Keratinocyte (primary cell): ENCODE measurements at regions not wholly inside any gene's neighbourhood (a gene's known extent, or its start where the extent isn't known, plus 50 kb on each side); places are given as distances from the start of the nearest gene placed in this dataset.
"Not testable (repeated sequence)": the region's sequence is repeated elsewhere in the genome, so short reads cannot be mapped to it uniquely, and the experiment has no call there.

Source experiments
- DNase-seq: peaks from one replicate; pipeline ENCODE4 v3.0.0-alpha.2; 2011; ENCODE audit warnings: low read depth, missing footprints, low spot score
- FAIRE-seq: peaks from 2 replicates; lab custom pipeline; 2011; peaks lifted over from hg19 to GRCh38; lab: Jason Lieb, UNC
- H2AFZ ChIP-seq: 2 replicates; pipeline ENCODE4 v1.6.0; 2012; ENCODE audit warnings: low read length, control low read depth, inconsistent platforms; ENCODE audit not compliant: control insufficient read depth
- H3K27ac ChIP-seq: 2 replicates; pipeline ENCODE4 v1.5.1; 2011; ENCODE audit warnings: low read length; ENCODE audit not compliant: control insufficient read depth, insufficient read depth
- H3K27me3 ChIP-seq: 3 replicates; pipeline ENCODE4 v1.6.0; 2011; ENCODE audit warnings: low read length; ENCODE audit not compliant: control insufficient read depth, insufficient read depth; ENCODE audit errors: extremely low read depth
- H3K36me3 ChIP-seq, 2 experiments: 2 replicates in 1 of 2; 3 replicates in 1 of 2; pipeline ENCODE4 v1.5.1; 2011; ENCODE audit warnings: low read length in 2 of 2, mild to moderate bottlenecking in 1 of 2; ENCODE audit not compliant: control insufficient read depth in 2 of 2, insufficient read depth in 2 of 2; ENCODE audit errors: extremely low read depth in 1 of 2
- H3K4me1 ChIP-seq: 3 replicates; pipeline ENCODE4 v1.5.1; 2011; ENCODE audit warnings: low read length; ENCODE audit not compliant: control insufficient read depth, insufficient read depth; ENCODE audit errors: extremely low read depth
- H3K4me2 ChIP-seq: 3 replicates; pipeline ENCODE4 v1.6.0; 2011; ENCODE audit warnings: low read depth, low read length; ENCODE audit not compliant: control insufficient read depth, insufficient read depth; ENCODE audit errors: extremely low read depth
- H3K4me3 ChIP-seq, 3 experiments: fragments of 200-600 bp in 1 of 3; sonication (generic) in 1 of 3; 2 replicates in 2 of 3; 3 replicates in 1 of 3; pipeline ENCODE4 v1.5.1; 2011 to 2016; ENCODE audit warnings: low read length in 3 of 3, mild to moderate bottlenecking in 3 of 3, control low read depth in 2 of 3, inconsistent platforms in 1 of 3, low read depth in 1 of 3, mixed read lengths in 1 of 3, mixed run types in 1 of 3, moderate library complexity in 1 of 3; ENCODE audit not compliant: control insufficient read depth in 2 of 3, insufficient read depth in 2 of 3; ENCODE audit errors: extremely low read depth in 1 of 3
- H3K79me2 ChIP-seq: 2 replicates; pipeline ENCODE4 v1.6.0; 2012; ENCODE audit warnings: low read length; ENCODE audit not compliant: control insufficient read depth, insufficient read depth
- H3K9ac ChIP-seq: 3 replicates; pipeline ENCODE4 v1.6.0; 2011; ENCODE audit warnings: low read length; ENCODE audit not compliant: control insufficient read depth, insufficient read depth; ENCODE audit errors: extremely low read depth
- H3K9me1 ChIP-seq: 3 replicates; pipeline ENCODE4 v1.6.0; 2011; ENCODE audit warnings: low read length; ENCODE audit not compliant: control insufficient read depth, insufficient read depth; ENCODE audit errors: extremely low read depth
- H3K9me3 ChIP-seq: 2 replicates; pipeline ENCODE4 v1.5.1; 2012; ENCODE audit warnings: low read depth, low read length; ENCODE audit not compliant: control insufficient read depth
- H4K20me1 ChIP-seq: 3 replicates; pipeline ENCODE4 v1.6.0; 2011; ENCODE audit warnings: low read length; ENCODE audit not compliant: control insufficient read depth, insufficient read depth; ENCODE audit errors: extremely low read depth
- EZH2 ChIP-seq: IDR thresholded peaks from one replicate; pipeline ENCODE4 v1.6.1; 2012; ENCODE audit warnings: inconsistent platforms, mild to moderate bottlenecking, low read length, moderate library complexity
- dilution Hi-C: fragments of 300-500 bp; cut with MboI; formaldehyde crosslinking; loops from one replicate; pipeline ENCODE4 v1.7.0; 2020; ENCODE audit warnings: low sequenced_read_pairs; ENCODE audit not compliant: extremely low pct_ligation_motif_present
- TF ChIP-seq, protein P1 (sequence below), 3 experiments: IDR thresholded peaks in 1 of 3; conservative IDR thresholded peaks in 1 of 3; optimal IDR thresholded peaks in 1 of 3; 2 replicates in 2 of 3; 3 replicates in 1 of 3; pipeline versions ENCODE3 to v1.5.1; 2011; ENCODE audit warnings: low read length in 3 of 3, mild to moderate bottlenecking in 3 of 3, moderate library complexity in 2 of 3, control low read depth in 1 of 3, inconsistent platforms in 1 of 3; ENCODE audit not compliant: insufficient read depth in 2 of 3; ENCODE audit errors: extremely low read depth in 1 of 3

DNA sequence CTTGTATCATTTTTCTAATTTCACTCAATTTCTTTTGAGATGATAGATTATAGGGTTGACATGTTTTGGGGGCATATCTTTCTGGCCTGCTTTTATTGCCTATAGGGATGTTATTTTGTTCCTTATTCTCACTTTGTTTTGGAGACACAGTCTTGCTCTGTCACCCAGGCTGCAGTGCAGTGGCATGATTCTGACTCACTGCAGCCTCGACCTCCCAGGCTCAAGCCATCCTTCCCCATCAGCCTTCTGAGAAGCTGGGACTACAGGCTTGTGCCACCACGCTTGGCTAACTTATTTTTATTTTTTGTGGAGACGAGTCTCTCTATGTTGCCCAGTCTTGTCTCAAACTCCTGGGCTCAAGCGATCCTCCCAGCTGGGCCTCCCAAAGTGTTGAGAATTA, 72.8 kb upstream of the FAN1 start:
- no peaks in the 10 kb centered on the region for H3K36me3 ChIP-seq
- dilution Hi-C loops, result no loop called here
- DNase-seq (no peak), FAIRE-seq (no peak)
- no peaks in the 10 kb centered on the region for H3K27me3 ChIP-seq
- H3K9ac ChIP-seq, result no peak overlapping the region
- TF ChIP-seq EZH2, result no peak
- TF ChIP-seq, protein P1, sequence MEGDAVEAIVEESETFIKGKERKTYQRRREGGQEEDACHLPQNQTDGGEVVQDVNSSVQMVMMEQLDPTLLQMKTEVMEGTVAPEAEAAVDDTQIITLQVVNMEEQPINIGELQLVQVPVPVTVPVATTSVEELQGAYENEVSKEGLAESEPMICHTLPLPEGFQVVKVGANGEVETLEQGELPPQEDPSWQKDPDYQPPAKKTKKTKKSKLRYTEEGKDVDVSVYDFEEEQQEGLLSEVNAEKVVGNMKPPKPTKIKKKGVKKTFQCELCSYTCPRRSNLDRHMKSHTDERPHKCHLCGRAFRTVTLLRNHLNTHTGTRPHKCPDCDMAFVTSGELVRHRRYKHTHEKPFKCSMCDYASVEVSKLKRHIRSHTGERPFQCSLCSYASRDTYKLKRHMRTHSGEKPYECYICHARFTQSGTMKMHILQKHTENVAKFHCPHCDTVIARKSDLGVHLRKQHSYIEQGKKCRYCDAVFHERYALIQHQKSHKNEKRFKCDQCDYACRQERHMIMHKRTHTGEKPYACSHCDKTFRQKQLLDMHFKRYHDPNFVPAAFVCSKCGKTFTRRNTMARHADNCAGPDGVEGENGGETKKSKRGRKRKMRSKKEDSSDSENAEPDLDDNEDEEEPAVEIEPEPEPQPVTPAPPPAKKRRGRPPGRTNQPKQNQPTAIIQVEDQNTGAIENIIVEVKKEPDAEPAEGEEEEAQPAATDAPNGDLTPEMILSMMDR (optimal IDR thresholded peaks at IDR 0.05 in 1 of 3, IDR thresholded peaks at IDR 0.05 in 1 of 3, conservative IDR thresholded peaks at IDR 0.05 in 1 of 3; ENCODE audit: extremely low read depth in 1 of 3, insufficient read depth in 2 of 3, low read length in 3 of 3), result no peak
- H2AFZ ChIP-seq, result no peak overlapping the region
- peaks cover 15% of the 10 kb centered on the region for H3K4me1 ChIP-seq
- H3K9me1 ChIP-seq, result no peaks in the 10 kb centered on the region
- no peak overlapping the region for H3K4me2 ChIP-seq
- no peak overlapping the region for H3K27ac ChIP-seq
- H3K9me3 ChIP-seq, result no peaks in the 10 kb centered on the region
- no peak overlapping the region for H3K4me3 ChIP-seq
- H3K79me2 ChIP-seq, result no peaks in the 10 kb centered on the region
- no peaks in the 10 kb centered on the region for H4K20me1 ChIP-seq

DNA sequence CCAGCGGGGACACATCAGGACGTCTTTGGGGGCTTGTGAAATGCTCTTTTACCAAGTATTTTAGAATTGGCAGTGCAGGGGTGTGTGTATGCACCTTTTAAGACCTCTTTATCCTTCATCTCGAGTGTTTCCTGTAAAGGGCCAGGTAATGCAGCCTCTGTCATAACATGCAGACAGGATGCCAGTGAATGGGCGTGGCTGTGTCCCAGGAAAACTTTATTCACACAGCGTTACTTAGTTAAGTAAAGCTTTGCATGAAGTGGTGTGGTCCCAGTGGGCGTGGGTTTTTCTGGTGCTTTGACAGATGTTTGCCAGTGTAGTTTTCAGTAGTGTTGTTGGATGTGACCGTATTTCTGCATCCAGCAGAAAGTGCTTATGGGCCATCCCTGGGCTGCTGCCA, 70.3 kb upstream of the FAN1 start:
- H3K9me1 ChIP-seq, dilution Hi-C loops, DNase-seq, H3K36me3 ChIP-seq, H3K27me3 ChIP-seq, H4K20me1 ChIP-seq, H3K27ac ChIP-seq, H3K79me2 ChIP-seq, H3K9me3 ChIP-seq, H3K9ac ChIP-seq, FAIRE-seq, H3K4me3 ChIP-seq: not testable (repeated sequence)
- Histone ChIP-seq H3K4me1 (peaks cover 14% of the 10 kb centered on the region), H2AFZ (peak overlapping the region; percentile 77), H3K4me2 (peak overlapping the region; percentile 39)

DNA sequence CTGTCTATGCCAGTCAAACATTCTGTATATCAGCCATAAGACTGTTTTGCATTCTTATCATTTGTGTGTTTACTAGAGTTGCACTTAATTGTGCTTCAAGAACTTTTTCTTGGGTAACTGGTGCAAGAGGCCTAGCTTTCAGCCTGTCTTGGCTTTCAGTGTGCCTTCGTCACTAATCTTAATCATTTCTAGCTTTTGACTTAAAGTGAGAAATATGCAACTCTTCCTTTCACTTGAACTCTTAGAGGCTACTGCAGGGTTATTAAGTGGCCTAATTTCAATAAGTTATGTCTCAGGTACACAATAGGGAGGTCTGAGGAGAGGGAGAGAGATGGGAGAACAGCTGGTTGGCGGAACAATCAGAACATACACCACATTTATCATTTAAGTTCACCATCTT, 62.1 kb upstream of the FAN1 start:
- H3K79me2 ChIP-seq, DNase-seq, H3K9ac ChIP-seq, H3K4me2 ChIP-seq, H3K4me1 ChIP-seq, FAIRE-seq, H3K9me1 ChIP-seq, H3K27me3 ChIP-seq, H3K27ac ChIP-seq, H2AFZ ChIP-seq, dilution Hi-C loops, H3K9me3 ChIP-seq, H3K36me3 ChIP-seq, H3K4me3 ChIP-seq, H4K20me1 ChIP-seq: not testable (repeated sequence)

DNA sequence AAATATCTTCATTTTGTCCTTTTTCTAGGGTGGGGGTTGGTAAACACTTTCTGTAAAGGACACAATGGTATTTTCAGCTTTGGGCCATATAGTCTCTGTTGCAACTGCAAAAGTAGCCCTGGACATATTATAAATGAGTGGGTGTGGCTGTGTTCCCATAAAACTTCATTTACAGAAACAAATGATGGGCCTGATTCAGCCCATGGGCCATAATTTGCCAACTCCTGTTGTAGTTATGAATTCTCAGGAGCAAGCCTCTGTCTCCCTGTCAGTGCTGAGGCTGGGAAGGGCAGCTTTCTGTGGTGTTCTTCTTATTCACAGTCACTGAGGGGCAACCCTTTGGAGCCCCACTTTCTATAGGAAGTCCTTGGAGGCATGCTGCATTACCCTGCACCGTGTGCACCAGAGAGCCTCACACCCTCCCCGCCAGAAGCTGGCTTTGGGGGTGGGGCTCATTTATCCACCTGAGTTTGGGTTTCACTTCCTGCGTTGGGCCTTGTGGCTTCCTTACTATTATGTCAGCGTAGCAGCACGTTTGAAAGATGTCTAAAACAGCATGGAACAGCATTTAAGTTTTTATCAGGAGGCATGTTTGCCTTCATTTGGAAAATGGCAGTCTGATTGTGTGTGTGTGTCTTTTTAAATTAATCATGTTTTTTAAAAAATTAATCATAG, 60.8 kb upstream of the FAN1 start:
- H3K36me3 ChIP-seq, H3K4me2 ChIP-seq, H3K9me3 ChIP-seq, H3K9me1 ChIP-seq, DNase-seq, H3K4me3 ChIP-seq, H3K9ac ChIP-seq, FAIRE-seq, H3K27me3 ChIP-seq, dilution Hi-C loops, H3K4me1 ChIP-seq, H2AFZ ChIP-seq, H3K27ac ChIP-seq, H3K79me2 ChIP-seq, H4K20me1 ChIP-seq: not testable (repeated sequence)
